Endothelial cell of umbilical vein (primary cell): ENCODE measurements at regions not wholly inside any gene's neighbourhood (a gene's known extent, or its start where the extent isn't known, plus 50 kb on each side); places are given as distances from the start of the nearest gene placed in this dataset.

Experiments
- BruUV-seq: library from RNA; stranded (reverse); fragments of 400-500 nt; replicated peaks from 2 replicates; lab custom pipeline; 2021; lab: Mats Ljungman, UMichigan
- CTCF ChIA-PET: fragments of 300-600, 350-600 bp; sonication (Branson Sonifier 250); formaldehyde crosslinking; loops from one replicate; lab custom pipeline; 2021; ENCODE audit warnings: antibody characterized with exemption, inconsistent platforms; lab: Charles Lee
- POLR2A ChIA-PET: fragments of 300-600, 350-600 bp; sonication (Branson Sonifier 250); formaldehyde crosslinking; loops from one replicate; lab custom pipeline; 2021; ENCODE audit warnings: antibody characterized with exemption, inconsistent platforms; lab: Charles Lee
- DNase-seq: peaks from one replicate; pipeline ENCODE4 v3.0.0-alpha.2; 2011; ENCODE audit warnings: low read depth, low spot score
- FAIRE-seq: peaks from 2 replicates; lab custom pipeline; 2011; peaks lifted over from hg19 to GRCh38; lab: Jason Lieb, UNC
- H2AFZ ChIP-seq: 2 replicates; pipeline ENCODE4 v1.6.0; 2012; ENCODE audit warnings: low read depth, low read length, control low read depth, inconsistent platforms
- H3K27ac ChIP-seq: 2 replicates; pipeline ENCODE4 v1.5.1; 2011; ENCODE audit warnings: low read depth, mild to moderate bottlenecking, control low read depth, low read length, moderate library complexity; ENCODE audit not compliant: insufficient read depth
- H3K27me3 ChIP-seq, 2 experiments: 2 replicates each; pipeline versions ENCODE4 v1.6.0 to v1.6.1; 2011; ENCODE audit warnings: low read length in 2 of 2, mixed read lengths in 1 of 2; ENCODE audit not compliant: control insufficient read depth in 2 of 2, insufficient read depth in 2 of 2
- H3K36me3 ChIP-seq, 2 experiments: 2 replicates in 1 of 2; 3 replicates in 1 of 2; pipeline ENCODE4 v1.5.1; 2011; ENCODE audit warnings: low read length in 2 of 2, mild to moderate bottlenecking in 1 of 2, moderate library complexity in 1 of 2; ENCODE audit not compliant: control insufficient read depth in 2 of 2, insufficient read depth in 2 of 2; ENCODE audit errors: extremely low read depth in 1 of 2
- H3K4me1 ChIP-seq: 3 replicates; pipeline ENCODE4 v1.5.1; 2011; ENCODE audit warnings: mild to moderate bottlenecking, low read length; ENCODE audit not compliant: control insufficient read depth, insufficient read depth; ENCODE audit errors: extremely low read depth
- H3K4me2 ChIP-seq: 2 replicates; pipeline ENCODE4 v1.6.1; 2011; ENCODE audit warnings: low read length, control low read depth, mixed read lengths; ENCODE audit not compliant: insufficient read depth
- H3K4me3 ChIP-seq, 3 experiments: fragments of 200-600 bp in 1 of 3; sonication (generic), shearing (Covaris generic) in 1 of 3; replicated peaks in 1 of 3; 2 replicates each; pipeline ENCODE4 v1.5.1; 2011 to 2016; ENCODE audit warnings: control low read depth in 3 of 3, low read length in 3 of 3, mild to moderate bottlenecking in 2 of 3, inconsistent platforms in 1 of 3, low read depth in 1 of 3, moderate library complexity in 1 of 3; ENCODE audit not compliant: insufficient read depth in 1 of 3
- H3K79me2 ChIP-seq: 2 replicates; pipeline ENCODE4 v1.6.0; 2012; ENCODE audit warnings: low read length, inconsistent platforms; ENCODE audit not compliant: control insufficient read depth, insufficient read depth
- H3K9ac ChIP-seq: replicated peaks from 2 replicates; pipeline ENCODE3; 2011; ENCODE audit warnings: low read length, control low read depth; ENCODE audit not compliant: insufficient read depth; ENCODE audit errors: extremely low read depth
- H3K9me1 ChIP-seq: replicated peaks from 3 replicates; pipeline ENCODE4 v1.6.0; 2011; ENCODE audit warnings: mild to moderate bottlenecking, low read length; ENCODE audit not compliant: control insufficient read depth, insufficient read depth; ENCODE audit errors: extremely low read depth
- H3K9me3 ChIP-seq: replicated peaks from 2 replicates; pipeline ENCODE4 v1.5.1; 2012; ENCODE audit warnings: low read length, inconsistent platforms; ENCODE audit not compliant: control insufficient read depth, insufficient read depth
- H4K20me1 ChIP-seq: replicated peaks from 2 replicates; pipeline ENCODE3; 2011; ENCODE audit warnings: mild to moderate bottlenecking, low read length; ENCODE audit not compliant: control insufficient read depth, insufficient read depth; ENCODE audit errors: extremely low read depth
- CTCF ChIP-seq, 2 donors: IDR thresholded peaks; 1 replicate in 1 of 2; 2 replicates in 1 of 2; pipeline ENCODE4 v1.5.1; 2011; ENCODE audit warnings: low read length in 2 of 2, mild to moderate bottlenecking in 2 of 2, moderate library complexity in 2 of 2, control low read depth in 1 of 2, inconsistent platforms in 1 of 2, low read depth in 1 of 2; ENCODE audit not compliant: insufficient read depth in 1 of 2; ENCODE audit errors: extremely low read depth in 1 of 2
- EZH2 ChIP-seq: IDR thresholded peaks from 2 replicates; pipeline ENCODE4 v1.6.1; 2012; ENCODE audit warnings: borderline replicate concordance, low read depth, mild to moderate bottlenecking, moderate library complexity, low read length, inconsistent platforms; ENCODE audit not compliant: severe bottlenecking
- FOS ChIP-seq: IDR thresholded peaks from 2 replicates; pipeline ENCODE4 v1.6.1; 2011; ENCODE audit warnings: mild to moderate bottlenecking, low read length, moderate library complexity, borderline replicate concordance; ENCODE audit not compliant: insufficient read depth
- GATA2 ChIP-seq: IDR thresholded peaks from 2 replicates; pipeline ENCODE4 v1.7.0; 2011; ENCODE audit warnings: low read depth, mild to moderate bottlenecking, moderate library complexity, mixed read lengths, low read length; ENCODE audit not compliant: insufficient read length, insufficient read depth
- JUN ChIP-seq: IDR thresholded peaks from 2 replicates; pipeline ENCODE4 v1.6.1; 2011; ENCODE audit warnings: borderline replicate concordance, low read depth; ENCODE audit not compliant: insufficient read length, insufficient read depth
- MAX ChIP-seq: IDR thresholded peaks from 2 replicates; pipeline ENCODE4 v1.6.1; 2011; ENCODE audit not compliant: insufficient read depth, insufficient read length
- POLR2A ChIP-seq: IDR thresholded peaks from 2 replicates; pipeline ENCODE4 v1.6.1; 2012; ENCODE audit warnings: low read depth, mild to moderate bottlenecking, control low read depth, low read length
- dilution Hi-C: fragments of 300-500 bp; cut with MboI; formaldehyde crosslinking; loops from one replicate; pipeline ENCODE4 v1.15.0; 2019; ENCODE audit warnings: low sequenced_read_pairs; ENCODE audit not compliant: extremely low pct_ligation_motif_present
- intact Hi-C: fragments of 100-400 bp; cut with micrococcal nuclease; formaldehyde crosslinking; loops from one replicate; pipeline ENCODE4 v1.10.0; 2022

GRCh38 chr9:88197781-88198340 lies 59.6 kb upstream of the SPATA31C2 start:
- POLR2A ChIA-PET: no interaction called here
- H3K27ac ChIP-seq: no peak overlapping the region
- DNase-seq: no peak
- no peak overlapping the region for H2AFZ ChIP-seq
- H3K27me3 ChIP-seq: no peaks in the 10 kb centered on the region
- no peak overlapping the region for H3K4me3 ChIP-seq
- TF ChIP-seq POLR2A: no peak
- TF ChIP-seq FOS: no peak
- no peak for TF ChIP-seq MAX
- no peak for TF ChIP-seq JUN
- no peak for TF ChIP-seq GATA2
- TF ChIP-seq EZH2: no peak
- no peak for TF ChIP-seq CTCF (IDR thresholded peaks at IDR 0.05; ENCODE audit: extremely low read depth in 1 of 2, insufficient read depth in 1 of 2, low read depth in 1 of 2, low read length in 2 of 2)
- FAIRE-seq: no peak
- no peaks in the 10 kb centered on the region for H4K20me1 ChIP-seq
- no peak overlapping the region for H3K9ac ChIP-seq
- BruUV-seq: no TSS peak
- no peaks in the 10 kb centered on the region for H3K9me3 ChIP-seq
- no peaks in the 10 kb centered on the region for H3K4me1 ChIP-seq
- CTCF ChIA-PET: no interaction called here
- H3K36me3 ChIP-seq: no peaks in the 10 kb centered on the region
- intact Hi-C loops (loop anchor here (5.0 kb wide), 1 partner anchor 74 kb away; no protein-coding TSS in a partner anchor), dilution Hi-C loops (no loop called here)
- H3K4me2 ChIP-seq: no peak overlapping the region
- no peaks in the 10 kb centered on the region for H3K79me2 ChIP-seq
- no peaks in the 10 kb centered on the region for H3K9me1 ChIP-seq
